ENCODE measurements at regions not wholly inside any gene's neighbourhood (a gene's known extent, or its start where the extent isn't known, plus 50 kb on each side); places are given as distances from the start of the nearest gene placed in this dataset.
"Not testable (repeated sequence)": the region's sequence is repeated elsewhere in the genome, so short reads cannot be mapped to it uniquely, and the experiment has no call there.

DNA sequence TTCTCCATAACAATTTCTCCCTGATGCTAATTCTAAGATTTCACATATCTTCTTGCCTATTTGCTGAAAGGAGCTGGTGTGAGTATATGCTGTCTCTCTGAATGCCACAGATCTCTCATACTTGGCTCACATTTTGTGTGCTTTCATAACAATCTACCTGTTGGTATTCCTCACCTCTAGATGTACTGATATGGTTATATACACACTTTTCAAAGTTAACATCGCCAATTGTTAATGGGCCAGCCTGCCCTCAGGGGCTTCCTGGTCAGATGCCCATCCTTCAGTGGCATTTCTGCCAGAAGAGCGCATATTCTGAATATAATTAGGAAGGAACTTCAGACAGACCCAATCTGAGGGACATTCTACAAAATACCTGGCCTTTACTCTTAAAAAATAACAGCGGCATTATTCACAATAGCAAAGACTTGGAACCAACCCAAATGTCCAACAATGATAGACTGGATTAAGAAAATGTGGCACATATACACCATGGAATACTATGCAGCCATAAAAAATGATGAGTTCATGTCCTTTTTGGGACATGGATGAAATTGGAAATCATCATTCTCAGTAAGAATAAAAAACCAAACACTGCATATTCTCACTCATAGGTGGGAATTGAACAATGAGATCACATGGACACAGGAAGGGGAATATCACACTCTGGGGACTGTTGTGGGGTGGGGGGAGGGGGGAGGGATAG, 123.9 kb upstream of the FAT1 start:
- DNase-seq: not testable (repeated sequence)

DNA sequence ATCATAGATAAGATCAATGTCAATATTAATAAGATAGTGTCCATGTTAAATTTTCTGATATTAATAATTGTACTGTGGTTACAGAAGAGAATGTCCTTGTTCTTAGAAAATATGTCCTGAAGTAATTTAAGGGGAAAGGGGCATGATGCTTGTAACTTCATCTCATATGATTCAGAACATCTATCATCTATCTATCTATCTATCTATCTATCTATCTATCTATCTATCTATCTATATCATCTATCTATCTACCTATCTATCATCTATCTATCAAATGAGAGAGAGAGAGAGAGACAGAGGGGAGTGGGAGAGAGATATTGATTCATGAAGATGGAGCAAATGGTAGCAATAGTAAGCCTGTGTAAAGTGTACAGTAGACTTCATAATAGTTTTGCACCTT, 124.8 kb upstream of the FAT1 start:
- DNase-seq: no peak

DNA sequence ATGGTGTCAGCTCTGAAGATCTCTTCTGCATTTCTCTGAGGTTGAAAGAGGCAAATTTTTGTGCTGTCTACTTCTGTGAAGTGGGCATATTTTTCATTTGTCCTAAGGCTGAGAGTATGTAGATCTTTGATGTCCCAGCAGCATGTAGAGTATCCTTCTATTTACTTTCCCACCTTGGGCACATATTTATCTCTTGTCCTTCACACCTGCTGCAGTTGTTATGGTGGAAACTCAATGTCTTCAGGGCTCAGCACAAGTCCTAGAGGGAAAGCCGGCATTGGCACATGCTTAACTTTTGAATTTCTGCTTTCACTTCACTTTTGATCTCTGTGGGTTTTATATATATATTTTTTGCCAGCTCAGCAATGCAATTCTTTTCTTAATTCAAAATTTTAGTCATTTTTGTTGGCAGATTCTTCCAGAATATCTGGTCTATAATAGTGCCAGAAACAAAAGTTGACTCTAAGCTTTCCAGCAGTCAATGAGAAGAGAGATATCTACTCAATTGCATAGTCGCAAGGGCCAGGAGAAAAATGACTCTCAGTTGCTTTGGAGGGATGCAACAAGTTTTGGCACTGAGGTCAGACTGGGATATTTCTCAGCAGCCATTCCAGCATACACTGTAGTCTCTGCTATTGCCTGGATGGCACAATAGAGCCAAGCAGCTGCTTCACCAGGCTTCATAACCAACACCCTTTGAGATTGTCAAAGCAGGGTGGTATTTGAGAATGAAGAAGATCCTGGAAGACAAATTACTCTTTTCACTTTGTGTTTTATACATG, 127.8 kb upstream of the FAT1 start:
- no peak for DNase-seq

DNA sequence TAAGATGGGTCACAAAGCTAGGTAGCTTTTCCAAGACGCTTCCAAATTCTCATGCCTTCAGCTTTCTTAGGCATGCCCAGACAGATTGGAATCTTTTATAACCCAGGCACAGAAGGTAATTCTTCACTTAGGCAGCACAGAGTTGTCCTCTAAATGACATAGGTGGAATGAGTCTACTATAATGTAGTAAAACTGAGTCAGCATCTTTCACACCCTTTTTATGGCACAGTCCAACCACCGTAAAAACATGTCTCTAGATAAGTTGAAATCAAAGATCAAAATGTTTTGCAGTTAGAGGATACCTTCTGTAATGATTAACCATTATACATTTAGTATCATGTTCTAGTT, 128.4 kb upstream of the FAT1 start:
- no peak for DNase-seq

DNA sequence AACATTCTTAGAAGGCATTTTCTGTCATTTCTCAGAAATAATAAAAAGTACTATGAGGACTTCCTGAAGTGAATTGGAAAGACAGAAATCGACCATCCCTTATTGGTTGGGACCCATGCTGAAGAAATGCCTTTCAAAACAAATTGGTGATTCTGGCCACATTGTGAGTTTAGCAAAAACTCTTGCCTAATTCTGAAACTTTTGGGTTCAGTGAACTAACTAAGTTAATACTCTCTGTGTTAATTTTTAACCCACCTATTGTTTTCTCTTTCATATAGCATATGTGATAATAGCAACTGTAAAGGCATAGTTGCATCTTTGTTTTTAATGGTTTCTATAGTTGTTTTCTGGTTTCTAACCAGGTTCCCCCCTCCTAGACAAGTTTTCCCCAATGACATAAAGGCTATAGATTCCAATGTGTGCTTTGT, 129.3 kb upstream of the FAT1 start:
- DNase-seq: no peak

DNA sequence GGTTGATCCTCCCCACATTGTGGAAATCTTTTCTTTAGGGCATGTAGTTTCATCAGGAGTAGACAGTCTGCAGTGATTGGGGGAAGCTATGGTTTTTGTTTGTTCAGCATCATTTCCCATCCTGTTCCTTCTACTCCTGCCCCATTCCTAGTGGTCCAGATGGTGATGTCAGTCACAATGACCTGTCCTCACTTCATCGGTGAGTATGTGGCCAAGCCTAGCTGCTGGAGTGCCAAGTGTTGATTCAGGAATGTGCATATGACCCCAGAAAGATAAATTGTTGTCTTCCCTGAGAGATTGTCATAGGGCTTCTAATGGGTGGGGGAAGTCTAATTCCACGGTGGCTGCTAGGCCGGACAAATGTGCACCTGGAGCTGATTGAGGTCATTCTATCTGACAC, 130.6 kb upstream of the FAT1 start:
- DNase-seq: no peak

DNA sequence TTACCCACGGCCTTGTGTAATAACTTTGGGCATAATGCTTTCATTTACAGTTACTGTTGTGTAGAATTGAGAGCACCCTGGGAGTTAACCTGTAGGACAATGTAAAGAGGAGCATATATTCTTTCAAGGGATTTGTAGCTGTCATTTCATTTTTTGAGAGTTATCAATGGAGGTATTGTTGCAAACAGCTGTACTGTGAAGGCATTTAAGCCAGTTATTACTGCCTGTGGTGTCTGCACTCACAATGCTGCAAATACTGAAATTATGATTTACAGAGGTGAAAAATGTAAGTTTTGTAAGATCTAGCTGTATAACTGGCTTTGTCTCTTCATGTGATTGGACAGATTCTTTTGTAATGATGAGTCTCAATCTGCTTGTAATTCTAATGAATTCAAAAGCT, 131.5 kb upstream of the FAT1 start:
- DNase-seq: no peak

DNA sequence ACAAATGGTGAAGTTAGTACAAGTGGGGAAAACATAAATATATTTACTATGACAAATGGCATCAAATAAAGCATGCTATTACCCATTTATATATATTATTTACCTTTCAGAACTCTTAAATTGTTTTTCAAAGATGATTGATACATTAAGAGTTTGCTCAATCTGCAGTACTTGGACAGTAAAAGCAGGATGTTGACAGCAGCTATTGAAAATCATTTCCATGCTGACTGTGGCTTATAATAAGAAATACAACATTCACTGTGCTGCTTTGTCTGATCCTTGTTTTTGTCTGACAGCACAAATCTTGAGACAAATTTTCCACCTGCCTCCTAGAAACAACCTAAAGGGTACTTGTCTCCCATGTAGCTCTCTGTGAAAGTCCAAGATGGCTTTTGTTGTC, 134.1 kb upstream of the FAT1 start:
- DNase-seq: no peak

DNA sequence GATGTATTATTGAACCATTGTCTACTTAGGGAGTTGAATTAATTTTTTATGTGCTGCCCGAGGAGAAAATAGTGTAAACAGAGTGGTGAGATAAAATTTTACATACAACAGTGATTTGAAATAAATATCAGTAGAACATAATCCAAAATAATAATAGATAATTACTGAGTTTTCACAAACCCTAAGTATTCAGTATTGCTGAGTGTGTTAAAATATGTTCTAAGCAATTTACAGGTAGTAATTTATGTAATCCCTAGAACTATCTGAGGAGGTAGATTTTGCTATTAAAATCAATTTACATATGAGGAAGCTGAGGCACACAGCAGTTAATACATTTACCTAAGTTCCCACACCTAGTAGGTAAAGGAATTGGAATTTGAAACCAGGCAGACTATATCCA, 134.7 kb upstream of the FAT1 start:
- DNase-seq: no peak

DNA sequence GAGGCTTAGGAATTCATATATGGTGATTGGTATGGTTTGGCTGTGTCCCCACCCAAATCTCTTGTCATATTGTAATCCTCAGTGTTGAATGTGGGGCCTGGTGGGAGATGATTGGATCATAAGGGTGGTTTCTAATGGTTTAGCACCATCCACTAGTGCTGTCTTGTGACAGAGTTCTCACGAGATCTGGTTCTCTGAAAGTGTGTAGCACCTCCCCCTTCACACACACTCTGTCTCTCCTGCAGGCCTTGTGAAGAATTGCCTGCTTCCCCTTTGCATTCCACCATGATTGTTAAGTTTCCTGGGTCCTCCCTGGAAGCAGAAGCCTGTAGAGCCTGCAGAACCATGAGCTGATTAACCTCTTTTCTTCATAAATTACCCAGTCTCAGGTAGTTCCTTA, 135.8 kb upstream of the FAT1 start:
- DNase-seq: no peak

DNA sequence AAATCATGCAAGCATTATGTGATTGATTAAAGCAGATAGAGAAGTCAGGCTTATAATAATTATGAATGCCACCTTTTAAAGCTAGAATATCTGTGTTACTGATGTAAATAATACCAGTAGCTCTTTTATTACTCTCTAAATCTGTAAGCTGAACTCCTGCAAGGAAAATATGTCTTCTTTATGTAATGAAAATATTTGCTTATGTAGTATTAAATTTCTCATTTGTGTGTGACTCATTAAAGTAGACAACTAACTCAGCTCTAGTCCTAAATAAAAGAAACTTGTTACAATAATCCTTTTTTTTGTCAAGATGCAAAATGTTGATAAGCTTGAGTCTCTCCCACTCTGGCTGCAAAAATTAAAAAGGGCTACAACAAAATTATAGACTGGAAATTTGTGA, 137.7 kb upstream of the FAT1 start:
- no peak for DNase-seq

DNA sequence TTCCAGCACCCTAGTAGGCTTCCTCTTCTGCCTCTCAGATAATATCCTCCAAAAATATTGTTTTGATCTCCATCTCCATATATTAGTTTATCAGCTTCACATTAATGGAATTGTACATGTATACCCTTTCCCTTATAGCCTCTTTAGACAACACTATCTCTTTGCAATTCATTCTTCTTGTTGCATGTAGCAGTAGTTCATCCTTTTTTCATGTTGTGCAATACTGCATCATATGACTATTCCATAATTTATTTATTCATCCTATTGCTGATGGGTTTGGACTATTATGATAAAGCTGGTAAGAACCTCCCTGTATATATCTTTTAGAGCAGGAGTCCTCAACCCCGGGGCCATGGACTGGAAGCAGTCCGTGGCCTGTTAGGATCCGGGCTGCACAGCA, 148.2 kb upstream of the FAT1 start:
- no peak for DNase-seq

DNA sequence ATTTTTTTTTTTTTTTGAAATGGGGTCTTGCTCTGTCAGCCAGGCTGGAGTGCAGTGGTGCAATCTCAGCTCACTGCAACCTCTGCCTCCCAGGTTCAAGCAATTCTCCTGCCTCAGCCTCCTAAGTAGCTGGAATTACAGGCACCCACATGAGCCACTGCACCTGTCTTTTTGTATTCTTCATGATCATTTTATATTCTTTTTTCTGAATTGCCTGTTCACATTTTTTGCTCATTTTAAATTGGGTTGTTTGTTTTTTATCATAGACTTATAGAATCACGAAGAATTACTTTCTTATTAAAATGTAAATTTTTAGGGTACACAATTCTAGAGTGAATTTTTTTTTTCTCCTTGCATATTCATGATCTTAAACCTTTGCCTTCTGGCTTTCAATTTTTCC, 149.4 kb upstream of the FAT1 start:
- DNase-seq: not testable (repeated sequence)

DNA sequence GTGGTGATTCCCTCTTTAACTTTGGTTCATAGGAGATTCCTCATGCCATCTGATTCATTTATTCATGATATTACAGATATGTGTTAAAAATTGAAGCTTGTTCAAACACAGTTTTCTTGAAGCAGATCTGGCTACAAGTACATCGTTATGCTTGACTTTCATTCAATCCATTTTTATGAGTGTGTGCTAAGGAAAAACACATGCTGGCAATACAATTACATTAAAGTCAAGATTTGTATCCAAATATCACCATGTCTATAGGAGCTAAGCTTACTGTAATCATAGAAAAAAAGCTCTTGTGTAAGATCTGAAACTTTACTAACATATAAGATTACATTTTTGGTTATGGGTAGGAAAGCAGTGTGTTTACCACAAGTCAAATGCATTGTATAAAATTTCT, 151.8 kb upstream of the FAT1 start:
- no peak for DNase-seq

DNA sequence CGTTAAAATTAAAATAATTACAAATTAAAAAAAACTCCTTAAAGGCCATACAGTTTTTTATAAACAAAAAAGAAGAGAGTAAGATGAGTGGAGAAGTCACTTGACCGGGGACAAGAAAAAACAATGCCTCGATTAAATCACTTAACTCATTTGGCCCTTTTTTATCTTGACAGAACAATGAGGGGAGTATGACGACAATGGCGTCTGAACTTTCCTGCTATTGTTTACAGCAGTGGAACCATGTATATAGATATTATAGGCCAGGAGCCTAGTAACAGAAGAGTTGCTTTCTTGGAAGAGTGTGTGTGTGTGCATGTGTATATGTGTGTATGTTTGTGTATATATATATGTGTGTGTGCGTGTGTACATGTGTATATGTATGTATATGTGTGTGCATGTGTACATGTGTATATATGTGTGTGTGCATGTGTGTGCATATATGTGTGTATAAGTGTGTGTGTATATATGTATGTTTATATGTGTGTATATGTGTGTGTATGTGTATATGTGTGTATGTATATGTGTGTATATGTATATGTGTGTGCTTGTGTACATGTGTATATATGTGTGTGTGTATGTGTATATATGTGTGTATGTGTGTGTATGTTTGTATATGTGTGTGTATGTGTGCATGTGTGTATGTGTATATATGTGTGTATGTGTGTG, 153.4 kb upstream of the FAT1 start:
- no peak for DNase-seq

DNA sequence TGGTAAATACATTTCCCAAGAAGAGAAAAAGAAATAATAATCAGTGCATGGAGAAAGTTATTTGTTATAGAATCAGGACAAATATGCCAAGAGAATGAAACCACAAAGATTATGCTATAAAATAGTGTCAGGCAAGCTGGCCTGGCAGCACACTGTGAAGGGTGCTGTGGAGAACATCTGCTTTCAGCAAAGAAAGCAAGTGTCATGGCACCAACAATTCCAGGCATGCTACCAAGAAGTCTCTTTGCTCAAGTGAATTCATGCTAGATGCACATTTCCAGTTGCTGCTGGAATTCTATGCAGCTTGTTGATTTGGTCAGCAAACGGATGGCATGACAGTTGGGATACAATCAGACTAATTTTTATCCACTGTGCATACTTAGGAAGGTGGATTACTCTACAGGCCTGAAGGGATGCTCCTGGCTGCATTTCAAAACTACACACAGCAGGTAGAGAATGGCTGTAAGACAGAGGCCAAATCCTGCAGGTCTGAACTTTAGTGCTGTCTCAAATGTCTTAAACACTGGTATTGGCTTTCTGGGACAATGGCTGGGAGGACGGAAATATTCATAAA, 154.6 kb upstream of the FAT1 start:
- no peak for DNase-seq

DNA sequence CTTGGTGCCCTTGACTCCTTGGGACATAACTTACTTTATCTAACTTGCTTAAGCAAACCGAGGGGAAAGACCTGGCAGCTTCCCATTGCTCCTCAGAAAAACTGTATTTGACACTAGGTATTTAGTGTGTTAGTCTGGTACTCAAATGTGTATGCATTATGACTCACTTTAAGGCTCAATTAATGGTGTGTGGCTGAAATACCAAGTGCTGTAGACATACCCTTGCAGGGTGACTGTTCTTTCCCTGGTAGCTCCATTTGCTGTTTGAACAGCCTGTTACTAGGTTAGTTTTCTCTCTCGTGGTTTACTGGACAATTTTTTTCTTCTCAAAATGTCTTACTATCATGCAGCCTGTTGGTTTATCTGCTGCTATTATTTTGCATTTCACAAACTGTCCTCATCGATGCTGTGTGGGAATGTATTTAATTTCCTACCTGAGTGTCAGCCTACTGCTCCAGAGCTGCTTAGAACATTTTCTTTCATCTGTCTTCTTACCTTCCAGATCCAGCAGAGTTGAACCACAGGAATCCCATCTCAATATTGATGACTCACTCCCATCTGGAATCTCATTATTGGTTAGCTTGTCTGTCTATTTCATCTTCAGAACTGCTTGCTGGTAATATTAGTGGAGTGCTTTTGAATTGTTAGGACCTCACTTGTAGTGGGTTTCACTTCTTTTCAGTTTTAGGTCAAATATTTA, 158.0 kb upstream of the FAT1 start:
- DNase-seq: no peak

DNA sequence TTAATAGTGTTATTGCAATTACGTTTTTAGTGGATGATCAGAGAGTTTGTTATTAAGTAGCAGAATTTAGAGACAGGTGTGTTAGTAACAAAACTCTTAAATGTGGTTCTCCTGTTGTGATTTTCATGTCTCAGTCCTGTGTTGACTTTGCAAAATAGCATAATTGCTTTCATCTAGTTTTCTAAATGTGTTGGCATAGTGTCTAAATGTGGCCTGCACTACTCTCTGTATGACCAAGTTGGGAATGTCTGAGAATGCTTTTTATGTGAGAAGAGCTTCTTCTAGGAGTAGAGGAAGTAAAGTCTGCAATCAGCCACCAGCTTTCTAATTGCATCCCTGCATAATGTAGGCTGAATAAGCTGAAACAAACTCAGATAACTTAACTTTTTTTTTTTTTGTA, 158.6 kb upstream of the FAT1 start:
- no peak for DNase-seq

DNA sequence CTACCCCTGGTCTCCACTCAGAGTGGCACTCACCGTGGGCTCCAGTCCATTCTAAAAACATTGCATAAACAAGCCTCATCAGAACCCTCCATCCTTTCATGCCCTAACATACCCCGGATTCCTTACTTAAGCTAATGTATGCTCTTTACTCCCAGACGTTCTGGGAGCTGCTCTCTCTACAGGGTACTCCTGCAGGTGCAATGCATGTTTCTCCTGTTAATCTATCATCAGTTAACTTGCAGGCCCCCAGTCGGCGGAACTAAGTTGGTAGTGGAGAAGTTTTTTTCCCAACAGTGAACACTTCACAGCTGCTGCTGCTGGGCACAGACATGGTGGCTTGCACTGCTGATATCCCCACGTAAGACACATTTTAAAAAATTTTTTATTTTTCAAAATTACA, 161.6 kb upstream of the FAT1 start:
- DNase-seq: no peak

DNA sequence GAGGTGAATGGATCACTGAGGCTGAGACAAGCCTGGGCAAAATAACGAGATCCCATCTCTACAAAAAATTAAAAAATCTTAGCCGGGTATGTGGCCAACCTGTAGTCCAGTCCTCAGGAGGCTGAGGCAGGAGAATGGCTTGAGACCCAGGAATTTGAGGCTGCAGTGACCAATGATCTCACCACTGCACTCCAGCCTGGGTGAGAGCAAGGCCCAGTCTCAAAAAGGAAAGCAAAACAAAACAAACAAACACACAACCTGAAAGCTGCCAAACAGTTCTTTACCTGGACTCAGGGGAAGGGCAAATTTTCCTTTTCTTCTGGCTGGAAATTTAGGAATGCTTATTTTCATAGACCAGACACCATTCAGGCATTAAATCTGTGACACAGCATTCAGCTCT, 163.1 kb upstream of the FAT1 start:
- DNase-seq: no peak

DNA sequence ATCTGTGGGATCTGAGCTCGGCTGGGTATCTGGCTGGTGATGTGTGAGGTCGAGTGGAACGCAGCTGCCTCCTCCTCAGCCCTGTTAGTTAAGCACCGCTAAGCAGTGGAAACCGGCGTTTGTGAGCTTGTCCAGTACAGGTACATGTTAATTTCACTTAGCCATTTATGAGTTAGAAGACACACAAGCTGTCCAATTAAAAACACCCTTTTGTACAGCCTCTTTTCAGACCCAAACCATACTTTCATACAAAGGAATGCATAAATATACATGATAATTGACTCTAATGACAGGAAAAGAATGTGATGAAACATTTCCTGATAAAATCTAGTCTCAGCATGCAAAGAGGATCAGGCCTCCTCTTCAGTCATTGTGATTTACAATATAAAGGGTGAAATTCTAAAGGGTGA, 163.6 kb upstream of the FAT1 start:
- DNase-seq: no peak

DNA sequence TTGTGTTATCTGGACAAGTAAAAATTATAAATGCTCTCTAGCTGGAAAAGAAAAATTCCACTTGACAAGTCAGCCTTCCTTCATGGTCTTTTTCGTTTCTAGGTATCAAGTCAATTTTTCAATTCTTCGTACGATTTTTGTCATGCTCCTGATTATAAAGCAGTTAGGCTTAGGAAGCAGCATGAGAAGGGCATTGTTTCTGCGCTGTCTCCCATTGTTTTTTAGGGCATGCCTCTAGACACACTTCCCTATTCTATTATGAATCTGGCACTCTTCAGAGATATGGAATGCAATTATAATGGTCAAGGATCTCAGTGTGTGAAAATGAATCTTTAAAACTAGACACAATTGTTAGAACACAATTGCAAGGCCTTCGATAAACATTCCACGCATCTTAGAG, 164.1 kb upstream of the FAT1 start:
- no peak for DNase-seq

DNA sequence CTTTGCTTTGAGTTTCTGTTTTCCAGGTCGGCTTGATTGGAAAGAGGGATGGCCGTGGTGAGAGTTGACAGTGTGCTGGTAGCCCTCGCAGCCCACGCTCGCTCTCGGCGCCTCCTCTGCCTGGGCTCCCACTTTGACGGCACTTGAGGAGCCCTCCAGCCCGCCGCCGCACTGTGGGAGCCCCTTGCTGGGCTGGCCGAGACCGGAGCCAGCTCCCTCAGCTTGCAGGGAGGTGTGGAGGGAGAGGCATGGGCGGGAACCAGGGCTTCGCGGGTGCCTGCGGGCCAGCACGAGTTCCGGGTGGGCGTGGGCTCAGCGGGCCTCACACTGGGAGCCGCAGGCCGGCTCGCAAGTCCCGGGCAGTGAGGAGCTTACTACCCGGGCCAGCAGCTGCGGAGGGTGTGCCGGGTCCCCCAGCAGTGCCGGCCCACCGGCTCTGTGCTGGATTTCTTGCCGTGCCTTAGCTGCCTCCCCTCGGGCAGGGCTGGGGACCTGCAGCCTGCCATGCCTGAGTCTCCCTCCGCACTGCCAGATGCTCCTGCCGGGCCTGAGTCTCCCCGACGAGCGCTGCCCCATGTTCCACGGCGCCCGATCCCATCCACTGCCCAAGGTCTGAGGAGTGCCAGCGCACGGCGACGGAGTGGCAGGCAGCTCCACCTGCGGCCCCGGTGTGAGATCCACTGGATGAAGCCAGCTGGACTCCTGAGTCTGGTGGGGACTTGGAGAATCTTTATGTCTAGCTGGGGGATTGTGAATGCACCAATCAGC, 166.4 kb upstream of the FAT1 start:
- no peak for DNase-seq
